ENCODE measurements at regions not wholly inside any gene's neighbourhood (a gene's known extent, or its start where the extent isn't known, plus 50 kb on each side); places are given as distances from the start of the nearest gene placed in this dataset.
"Not testable (repeated sequence)": the region's sequence is repeated elsewhere in the genome, so short reads cannot be mapped to it uniquely, and the experiment has no call there.

- no peaks in the 10 kb centered on the region for H3K9me3 Mint-ChIP-seq (ENCODE audit: unreplicated experiment)
- peak; percentile 47 for DNase-seq (ENCODE audit: unreplicated experiment)
- H3K27me3 Mint-ChIP-seq (ENCODE audit: insufficient read depth, unreplicated experiment) = no peaks in the 10 kb centered on the region
- no peak overlapping the region for H3K4me3 Mint-ChIP-seq (ENCODE audit: unreplicated experiment)
- ChIA-PET POLR2A (no interaction called here), CTCF (no interaction called here)
- H3K27ac Mint-ChIP-seq (ENCODE audit: low read depth, unreplicated experiment) = no peak overlapping the region
- no peak for TF ChIP-seq CTCF (IDR thresholded peaks at IDR 0.05; ENCODE audit: unreplicated experiment)
- no peaks in the 10 kb centered on the region for H3K36me3 Mint-ChIP-seq (ENCODE audit: insufficient read depth, unreplicated experiment)
- H3K4me1 Mint-ChIP-seq (ENCODE audit: insufficient read depth, unreplicated experiment) = peaks cover 11% of the 10 kb centered on the region
- intact Hi-C loops (cut with micrococcal nuclease) = no loop called here
- no TSS peak for BruUV-seq (replicated peaks)
Observed at GRCh38 chr7:113197274-113197673, 78.9 kb upstream of the SMIM30 start.

- Mint-ChIP-seq H3K27ac (ENCODE audit: low read depth, unreplicated experiment) (no peak overlapping the region), H3K4me1 (ENCODE audit: insufficient read depth, unreplicated experiment) (peaks cover 9% of the 10 kb centered on the region), H3K27me3 (ENCODE audit: insufficient read depth, unreplicated experiment) (no peaks in the 10 kb centered on the region), H3K4me3 (ENCODE audit: unreplicated experiment) (no peak overlapping the region), H3K9me3 (ENCODE audit: unreplicated experiment) (no peaks in the 10 kb centered on the region), H3K36me3 (ENCODE audit: insufficient read depth, unreplicated experiment) (peaks cover 5% of the 10 kb centered on the region)
- intact Hi-C loops (cut with micrococcal nuclease) = no loop called here
- BruUV-seq (replicated peaks) = no TSS peak
- POLR2A ChIA-PET = no interaction called here
- no peak for DNase-seq (ENCODE audit: unreplicated experiment)
- no peak for TF ChIP-seq CTCF (IDR thresholded peaks at IDR 0.05; ENCODE audit: unreplicated experiment)
- CTCF ChIA-PET = no interaction called here
Observed at GRCh38 chr7:113188396-113188795, 70.0 kb upstream of the SMIM30 start.

GRCh38 chr7:113179313-113179712 lies 61.0 kb upstream of the SMIM30 start:
- Mint-ChIP-seq H3K27me3 (ENCODE audit: insufficient read depth, unreplicated experiment) (no peaks in the 10 kb centered on the region), H3K4me3 (ENCODE audit: unreplicated experiment) (no peak overlapping the region), H3K36me3 (ENCODE audit: insufficient read depth, unreplicated experiment) (no peaks in the 10 kb centered on the region), H3K9me3 (ENCODE audit: unreplicated experiment) (no peaks in the 10 kb centered on the region), H3K27ac (ENCODE audit: low read depth, unreplicated experiment) (no peak overlapping the region), H3K4me1 (ENCODE audit: insufficient read depth, unreplicated experiment) (no peaks in the 10 kb centered on the region)
- no peak for DNase-seq (ENCODE audit: unreplicated experiment)
- BruUV-seq (replicated peaks) = no TSS peak
- ChIA-PET POLR2A (no interaction called here), CTCF (interaction anchor here (0.6 to 2.9 kb wide), 2 partner anchors 20 to 62 kb away, joined by 3 to 20 read pairs; no protein-coding TSS in a partner anchor)
- intact Hi-C loops (cut with micrococcal nuclease) = no loop called here
- no peak for TF ChIP-seq CTCF (IDR thresholded peaks at IDR 0.05; ENCODE audit: unreplicated experiment)

GRCh38 chr7:113176836-113177235 lies 58.5 kb upstream of the SMIM30 start:
- DNase-seq (ENCODE audit: unreplicated experiment) = no peak
- CTCF ChIA-PET = interaction anchor here (1.4 kb wide), 1 partner anchor 245 kb away, joined by 4 read pairs; no protein-coding TSS in a partner anchor
- intact Hi-C loops (cut with micrococcal nuclease) = no loop called here
- H3K9me3 Mint-ChIP-seq (ENCODE audit: unreplicated experiment) = no peaks in the 10 kb centered on the region
- no peak for TF ChIP-seq CTCF (IDR thresholded peaks at IDR 0.05; ENCODE audit: unreplicated experiment)
- POLR2A ChIA-PET = no interaction called here
- H3K4me1 Mint-ChIP-seq (ENCODE audit: insufficient read depth, unreplicated experiment) = no peaks in the 10 kb centered on the region
- no peak overlapping the region for H3K27ac Mint-ChIP-seq (ENCODE audit: low read depth, unreplicated experiment)
- H3K27me3 Mint-ChIP-seq (ENCODE audit: insufficient read depth, unreplicated experiment) = no peaks in the 10 kb centered on the region
- H3K36me3 Mint-ChIP-seq (ENCODE audit: insufficient read depth, unreplicated experiment) = no peaks in the 10 kb centered on the region
- no peak overlapping the region for H3K4me3 Mint-ChIP-seq (ENCODE audit: unreplicated experiment)
- BruUV-seq (replicated peaks) = no TSS peak

GRCh38 chr7:113176180-113176579 lies 57.8 kb upstream of the SMIM30 start:
- H3K27ac Mint-ChIP-seq (ENCODE audit: low read depth, unreplicated experiment); DNase-seq (ENCODE audit: unreplicated experiment); BruUV-seq (replicated peaks); H3K4me1 Mint-ChIP-seq (ENCODE audit: insufficient read depth, unreplicated experiment); POLR2A ChIA-PET; H3K36me3 Mint-ChIP-seq (ENCODE audit: insufficient read depth, unreplicated experiment); intact Hi-C loops (cut with micrococcal nuclease); H3K9me3 Mint-ChIP-seq (ENCODE audit: unreplicated experiment); H3K27me3 Mint-ChIP-seq (ENCODE audit: insufficient read depth, unreplicated experiment); H3K4me3 Mint-ChIP-seq (ENCODE audit: unreplicated experiment): not testable (repeated sequence)
- CTCF ChIA-PET = interaction anchor here (1.4 to 7.8 kb wide), 2 partner anchors 17 to 246 kb away, joined by 4 to 43 read pairs; no protein-coding TSS in a partner anchor
